NCI-H2227 (cell line): ENCODE measurements at regions not wholly inside any gene's neighbourhood (a gene's known extent, or its start where the extent isn't known, plus 50 kb on each side); places are given as distances from the start of the nearest gene placed in this dataset.
A peak's percentile ranks its signal among the peaks of the same experiment; 100 is the strongest.
"Not testable (repeated sequence)": the region's sequence is repeated elsewhere in the genome, so short reads cannot be mapped to it uniquely, and the experiment has no call there.

Source experiments
- DNase-seq: peaks from one replicate; lab custom pipeline; 2025; ENCODE audit not compliant: unreplicated experiment; lab: John Stamatoyannopoulos, UW

- DNase-seq: no peak
Observed at GRCh38 chr2:22406625-22407024, 978.4 kb upstream of the KLHL29 start.

- DNase-seq: no peak
Observed at GRCh38 chr2:22420076-22420475, 964.9 kb upstream of the KLHL29 start.

GRCh38 chr2:22442051-22442450 is 942.9 kb upstream of the KLHL29 start:
- no peak for DNase-seq

- no peak for DNase-seq
Observed at GRCh38 chr2:22444281-22444680, 940.7 kb upstream of the KLHL29 start.

GRCh38 chr2:22449696-22450095 is 935.3 kb upstream of the KLHL29 start:
- DNase-seq: no peak

- peak; percentile 27 for DNase-seq
Observed at GRCh38 chr2:22450831-22451230, 934.1 kb upstream of the KLHL29 start.

- DNase-seq: no peak
Observed at GRCh38 chr2:22454826-22455485, 930.0 kb upstream of the KLHL29 start.

- no peak for DNase-seq
Observed at GRCh38 chr2:22458440-22458839, 926.5 kb upstream of the KLHL29 start.

- not testable (repeated sequence) for DNase-seq
Observed at GRCh38 chr2:22475103-22475502, 909.9 kb upstream of the KLHL29 start.

GRCh38 chr2:22478329-22478728 is 906.6 kb upstream of the KLHL29 start:
- no peak for DNase-seq

GRCh38 chr2:22481486-22482259 is 903.3 kb upstream of the KLHL29 start:
- no peak for DNase-seq

- DNase-seq: no peak
Observed at GRCh38 chr2:22483036-22483435, 901.9 kb upstream of the KLHL29 start.

- no peak for DNase-seq
Observed at GRCh38 chr2:22485486-22485885, 899.5 kb upstream of the KLHL29 start.

- DNase-seq: no peak
Observed at GRCh38 chr2:22486343-22486742, 898.6 kb upstream of the KLHL29 start.

GRCh38 chr2:22487036-22487435 is 897.9 kb upstream of the KLHL29 start:
- no peak for DNase-seq

- no peak for DNase-seq
Observed at GRCh38 chr2:22487541-22487940, 897.4 kb upstream of the KLHL29 start.

GRCh38 chr2:22491442-22491841 is 893.5 kb upstream of the KLHL29 start:
- no peak for DNase-seq

- no peak for DNase-seq
Observed at GRCh38 chr2:22494156-22494555, 890.8 kb upstream of the KLHL29 start.

- no peak for DNase-seq
Observed at GRCh38 chr2:22497064-22497463, 887.9 kb upstream of the KLHL29 start.

- no peak for DNase-seq
Observed at GRCh38 chr2:22497789-22498188, 887.2 kb upstream of the KLHL29 start.

- DNase-seq: peak; percentile 18
Observed at GRCh38 chr2:22499082-22499839, 885.7 kb upstream of the KLHL29 start.

- DNase-seq: no peak
Observed at GRCh38 chr2:22500555-22500935, 884.4 kb upstream of the KLHL29 start.
